Right lobe of liver (tissue), 4 donors: ENCODE measurements at regions not wholly inside any gene's neighbourhood (a gene's known extent, or its start where the extent isn't known, plus 50 kb on each side); places are given as distances from the start of the nearest gene placed in this dataset.

Experiments
- CTCF ChIP-seq, 4 donors: fragments of 200-600 bp in 3 of 4; fragments of 450-650 bp in 1 of 4; IDR thresholded peaks; one replicate each; pipeline versions ENCODE4 v1.5.1 to v1.8.0; 2016 to 2022; ENCODE audit warnings: antibody characterized with exemption in 4 of 4, mild to moderate bottlenecking in 2 of 4
- POLR2A ChIP-seq: fragments of 450-650 bp; IDR thresholded peaks from one replicate; pipeline ENCODE4 v1.6.1; 2017; ENCODE audit warnings: antibody characterized with exemption, mild to moderate bottlenecking
- donor health status: DM: no; HTN: no; CAD: no.
- donor health status: DM: no; HTN: no; CAD: no.
- donor health status: DM: no; HTN: yes; CAD: no.

GRCh38 chr10:108097258-108097657 is 932.8 kb upstream of the SORCS1 start:
- TF ChIP-seq CTCF (IDR thresholded peaks at IDR 0.05) = no peak
- TF ChIP-seq POLR2A = no peak
